HG02885 (cell line): ENCODE measurements at regions not wholly inside any gene's neighbourhood (a gene's known extent, or its start where the extent isn't known, plus 50 kb on each side); places are given as distances from the start of the nearest gene placed in this dataset.
"Not testable (repeated sequence)": the region's sequence is repeated elsewhere in the genome, so short reads cannot be mapped to it uniquely, and the experiment has no call there.

Source experiments
- ATAC-seq: cut with Tn5 transposase; IDR thresholded peaks from one replicate; pipeline ENCODE4 v1.9.1; 2021; ENCODE audit warnings: mild to moderate bottlenecking; ENCODE audit not compliant: unreplicated experiment, poor library complexity

GRCh38 chr6:93183531-93183972 is 235.8 kb downstream of the EPHA7 start:
- no peak for ATAC-seq

DNA sequence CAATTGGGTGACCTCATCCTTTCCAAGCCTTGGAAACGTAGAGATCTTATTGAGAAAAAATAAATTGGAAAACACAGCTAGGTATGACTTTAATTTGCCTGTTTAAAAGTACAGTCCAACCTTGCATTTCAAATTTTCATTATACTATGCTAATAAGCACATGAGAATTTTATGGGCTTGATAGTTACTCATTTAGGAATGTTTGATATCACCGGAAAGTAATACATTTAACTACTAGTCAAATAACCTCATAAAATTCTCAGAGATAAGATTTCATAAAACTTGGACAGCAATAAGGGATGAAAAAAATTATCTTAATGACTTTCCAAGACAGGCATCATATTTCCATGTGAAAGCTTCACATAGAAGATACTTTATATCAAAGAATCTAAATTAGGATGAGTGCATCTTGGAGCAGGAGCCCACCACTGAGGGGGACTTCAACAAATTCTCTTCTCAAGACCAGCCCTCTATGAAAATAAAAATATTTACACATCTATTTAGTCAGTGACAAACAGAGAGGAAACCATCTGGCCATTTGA is 236.3 kb downstream of the EPHA7 start:
- ATAC-seq: no peak

GRCh38 chr6:93177918-93178317 is 241.4 kb downstream of the EPHA7 start:
- no peak for ATAC-seq

GRCh38 chr6:93177438-93177837 is 241.9 kb downstream of the EPHA7 start:
- ATAC-seq: no peak

DNA sequence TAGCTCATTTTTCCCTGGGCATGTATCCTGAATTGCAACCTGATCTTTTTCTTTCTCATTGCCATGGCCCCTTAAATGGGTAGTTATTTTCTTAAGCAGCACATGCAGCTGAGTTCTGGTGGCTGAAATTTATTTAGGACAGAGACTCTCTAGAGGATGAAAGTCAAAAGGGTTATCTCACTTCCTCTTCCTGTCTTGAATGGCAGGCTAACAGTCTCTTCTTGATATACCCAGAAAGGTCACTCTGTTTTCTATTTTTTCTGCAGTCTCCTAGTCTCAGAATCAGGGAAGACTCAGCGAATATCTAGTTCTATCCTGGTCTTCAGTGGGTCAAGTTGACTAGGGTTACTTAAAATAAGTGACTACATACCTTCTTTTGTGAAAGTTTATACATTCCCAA is 243.3 kb downstream of the EPHA7 start:
- peak; percentile 93 for ATAC-seq

DNA sequence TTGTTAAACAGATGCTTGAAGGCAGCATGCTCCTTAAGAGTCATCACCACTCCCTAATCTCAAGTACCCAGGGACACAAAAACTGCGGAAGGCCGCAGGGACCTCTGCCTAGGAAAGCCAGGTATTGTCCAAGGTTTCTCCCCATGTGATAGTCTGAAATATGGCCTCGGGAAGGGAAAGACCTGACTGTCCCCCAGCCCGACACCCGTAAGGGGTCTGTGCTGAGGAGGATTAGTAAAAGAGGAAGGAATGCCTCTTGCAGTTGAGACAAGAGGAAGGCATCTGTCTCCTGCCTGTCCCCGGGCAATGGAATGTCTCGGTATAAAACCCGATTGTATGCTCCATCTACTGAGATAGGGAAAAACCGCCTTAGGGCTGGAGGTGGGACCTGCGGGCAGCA is 245.8 kb downstream of the EPHA7 start:
- ATAC-seq: not testable (repeated sequence)

DNA sequence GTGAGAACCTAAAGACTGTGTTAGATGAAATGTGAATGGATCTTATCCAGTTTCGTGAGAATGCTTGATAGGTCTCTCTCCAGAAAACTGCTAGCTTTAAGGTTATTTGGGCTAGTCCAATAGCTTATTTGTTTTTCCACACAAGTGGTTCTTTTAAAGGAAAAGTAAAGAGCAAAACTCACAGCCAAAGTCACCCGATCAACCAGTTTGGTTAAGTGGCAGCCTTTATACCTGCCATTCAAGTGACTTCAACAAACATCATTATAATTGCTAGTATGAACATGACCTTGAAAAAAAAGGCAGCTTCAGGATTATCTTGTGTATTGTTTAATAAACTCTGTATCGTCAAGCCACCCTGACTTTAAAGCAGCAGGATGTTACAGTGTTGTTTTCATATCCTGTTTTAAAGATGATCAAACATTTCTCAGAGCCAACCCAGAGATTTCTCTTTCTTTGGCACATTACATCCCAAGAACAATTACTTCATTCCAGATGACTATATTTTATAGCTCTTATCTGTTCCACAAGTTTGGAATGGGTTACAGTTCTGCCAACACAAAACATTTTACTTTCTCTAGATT is 253.4 kb downstream of the EPHA7 start:
- no peak for ATAC-seq

DNA sequence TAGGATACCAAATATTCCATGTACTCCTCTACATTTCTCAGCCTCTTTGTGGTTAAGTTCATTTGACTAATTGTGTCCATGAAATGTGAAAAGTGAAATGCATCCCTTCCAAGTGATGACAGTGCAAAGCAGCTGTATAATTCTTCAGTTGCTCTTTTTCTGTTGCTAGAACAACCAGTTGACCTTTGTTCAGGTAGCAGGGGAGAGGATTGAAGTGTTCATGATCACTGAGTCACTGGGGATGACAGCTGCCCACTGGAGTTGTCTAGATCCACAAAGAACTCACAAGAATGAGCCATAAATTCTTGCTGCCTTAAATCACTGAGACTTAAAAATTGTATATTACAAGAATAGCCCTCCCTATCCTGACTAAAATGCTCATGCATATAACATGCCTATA is 254.6 kb downstream of the EPHA7 start:
- no peak for ATAC-seq

GRCh38 chr6:93163146-93163545 is 256.2 kb downstream of the EPHA7 start:
- no peak for ATAC-seq

DNA sequence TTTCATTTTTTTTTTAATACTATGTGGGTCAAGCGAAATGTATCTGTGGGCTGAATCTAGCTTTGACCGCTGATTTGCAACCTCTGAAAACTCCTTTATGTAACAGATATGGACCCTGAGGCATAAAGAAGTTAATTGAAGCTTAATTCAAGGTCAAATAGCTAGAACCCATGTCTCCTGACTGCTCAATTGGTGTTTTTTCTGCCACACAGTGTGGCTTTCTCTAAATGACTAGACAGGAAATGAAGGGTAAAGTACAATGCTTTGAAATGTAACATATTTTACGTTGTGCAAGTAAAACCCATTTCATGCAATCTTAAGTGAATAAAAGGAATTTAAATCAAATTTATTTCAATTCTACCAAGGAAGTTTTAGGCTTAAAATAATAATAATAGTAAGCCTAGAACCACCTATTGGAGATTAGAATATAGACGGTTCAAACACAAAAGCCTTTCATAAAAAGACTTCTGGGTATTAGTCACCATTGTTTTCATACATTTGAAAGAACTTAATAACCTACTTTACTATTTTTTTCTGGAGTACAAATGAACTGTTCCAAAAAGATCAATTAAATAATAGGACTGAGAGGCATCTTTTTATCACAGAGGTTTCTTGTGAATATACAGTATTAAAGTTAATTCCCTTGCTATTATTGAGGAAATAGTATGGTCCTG is 279.8 kb downstream of the EPHA7 start:
- no peak for ATAC-seq

DNA sequence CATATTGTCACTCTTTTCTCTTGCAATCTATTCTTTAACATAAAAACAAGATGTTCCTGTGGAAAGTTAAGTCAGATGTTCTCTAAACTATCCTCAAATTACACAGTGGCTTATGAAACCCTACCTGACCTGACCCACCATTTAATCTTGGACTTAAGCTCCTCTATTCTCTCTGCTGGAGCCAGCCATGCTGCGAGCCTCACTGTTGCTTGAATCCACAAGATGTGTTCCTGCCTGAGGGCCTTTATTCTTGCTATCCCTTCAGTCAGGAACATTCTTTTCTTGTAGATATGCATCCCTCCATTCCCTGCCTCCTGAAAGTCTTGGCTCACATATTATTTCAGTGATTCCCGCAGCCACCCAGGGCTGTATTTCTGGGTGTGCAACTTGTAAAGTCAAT is 283.2 kb downstream of the EPHA7 start:
- no peak for ATAC-seq

- ATAC-seq: no peak
These were observed 295.2 kb downstream of the EPHA7 start for GRCh38 chr6:93124006-93124632.

DNA sequence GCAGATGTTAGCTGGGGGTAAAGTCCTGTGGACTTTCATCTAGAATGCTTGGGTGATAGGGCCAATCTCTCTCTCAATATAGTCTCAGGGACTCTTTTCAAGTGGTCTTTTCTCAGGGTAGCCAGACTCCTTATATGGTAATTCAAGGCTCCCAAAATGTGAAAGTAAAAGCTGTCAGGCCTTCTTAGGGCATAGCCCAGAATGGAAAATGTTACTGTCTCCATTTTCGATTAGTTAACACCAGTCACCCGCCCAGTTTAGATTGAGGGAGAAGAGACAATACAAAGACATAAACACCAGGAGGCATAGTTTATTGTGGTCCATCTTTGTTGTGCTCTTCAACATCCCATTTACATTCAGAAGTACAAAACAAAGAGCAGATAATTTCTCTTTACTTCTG is 295.8 kb downstream of the EPHA7 start:
- no peak for ATAC-seq

- no peak for ATAC-seq
These were observed 299.1 kb downstream of the EPHA7 start for GRCh38 chr6:93120154-93120742.

GRCh38 chr6:93105907-93106306 is 313.5 kb downstream of the EPHA7 start:
- ATAC-seq: no peak

DNA sequence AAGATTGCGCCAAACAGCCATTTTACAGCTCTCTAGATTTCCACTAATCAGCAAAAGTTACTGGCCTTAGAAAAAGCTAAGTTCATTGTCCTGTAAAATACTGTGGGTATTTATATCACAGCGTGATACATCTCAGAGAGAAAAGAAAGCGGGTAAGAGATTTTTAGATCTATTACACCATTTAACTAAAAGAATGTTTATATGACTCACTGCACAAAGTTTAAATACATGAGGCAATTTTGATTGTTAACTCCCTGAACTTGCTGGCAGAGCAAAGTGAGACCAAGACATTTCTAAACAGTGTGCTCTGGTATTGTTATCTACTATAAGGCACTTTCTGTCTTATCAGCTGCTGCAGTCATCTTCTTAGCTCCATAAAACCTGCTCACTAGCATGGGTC is 314.3 kb downstream of the EPHA7 start:
- no peak for ATAC-seq

DNA sequence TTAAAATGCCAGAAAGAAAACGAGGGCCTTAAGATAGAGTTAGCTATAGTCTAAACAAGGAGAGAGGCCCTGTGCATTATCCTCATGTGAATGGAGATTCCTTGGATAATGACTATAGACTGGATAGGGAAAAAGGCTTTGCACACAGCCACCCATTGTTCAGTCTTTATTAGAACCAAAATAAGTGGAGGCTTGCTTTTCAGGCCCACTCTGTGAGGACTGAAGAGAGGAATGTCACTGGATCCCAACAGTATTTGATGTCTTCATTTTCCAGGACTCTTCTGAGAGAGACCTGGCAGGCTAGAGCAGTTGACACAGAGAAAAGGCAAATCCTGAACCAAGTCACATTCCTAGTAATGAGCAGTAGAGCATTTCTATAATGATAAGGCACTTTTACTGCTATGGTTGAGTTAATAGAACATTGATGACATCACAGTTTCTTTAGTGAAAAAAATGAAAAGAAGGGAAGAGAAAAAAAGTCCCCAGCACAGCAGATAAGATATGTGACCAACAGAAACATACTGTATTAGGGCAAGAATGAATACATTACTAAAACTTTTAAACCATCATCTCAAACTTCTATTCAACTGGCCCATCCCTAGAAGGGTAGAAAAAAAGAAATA is 315.1 kb downstream of the EPHA7 start:
- no peak for ATAC-seq

GRCh38 chr6:93088621-93089501 is 330.5 kb downstream of the EPHA7 start:
- ATAC-seq: no peak

- ATAC-seq: no peak
These were observed 331.8 kb downstream of the EPHA7 start for GRCh38 chr6:93087606-93088005.

DNA sequence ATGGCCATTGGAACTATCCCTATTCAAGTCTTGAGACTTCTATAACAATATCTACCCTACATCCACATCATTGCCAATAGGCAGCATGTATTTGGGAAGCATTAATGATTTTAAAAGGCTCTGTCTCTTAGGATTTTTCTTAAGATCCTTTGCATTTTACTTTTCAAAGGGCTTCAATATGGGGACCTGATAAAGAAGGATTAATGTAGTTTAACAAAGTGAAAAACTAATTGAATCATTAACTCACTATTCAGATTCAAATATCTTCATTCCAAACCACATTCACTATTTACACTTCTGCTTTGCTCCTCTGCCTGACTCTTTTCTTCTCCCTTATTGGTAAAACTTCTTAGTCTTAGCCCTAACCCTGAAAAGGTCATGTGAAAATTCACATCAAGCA is 333.0 kb downstream of the EPHA7 start:
- ATAC-seq: no peak
